SU-DHL-6 (cell line): ENCODE measurements at regions not wholly inside any gene's neighbourhood (a gene's known extent, or its start where the extent isn't known, plus 50 kb on each side); places are given as distances from the start of the nearest gene placed in this dataset.

Source experiments
- H2AFZ ChIP-seq: fragments of 200-600 bp; sonication (generic); 2 replicates; pipeline ENCODE4 v1.6.1; 2014; ENCODE audit warnings: low read depth, mild to moderate bottlenecking, moderate library complexity, mixed read lengths, antibody characterized with exemption, low read length; ENCODE audit not compliant: severe bottlenecking
- H3F3A ChIP-seq: fragments of 200-600 bp; shearing (Covaris generic); 2 replicates; pipeline ENCODE4 v1.6.0; 2016; ENCODE audit warnings: antibody characterized with exemption, mild to moderate bottlenecking; ENCODE audit not compliant: insufficient read depth
- H3K27ac ChIP-seq: fragments of 200-600 bp; sonication (generic); 2 replicates; pipeline ENCODE4 v1.5.1; 2016; ENCODE audit warnings: low read depth, mild to moderate bottlenecking, low read length, moderate library complexity, mixed read lengths
- H3K27me3 ChIP-seq: fragments of 200-600 bp; sonication (generic), shearing (Covaris generic); 2 replicates; pipeline ENCODE4 v1.6.0; 2014; ENCODE audit warnings: mild to moderate bottlenecking, low read length
- H3K36me3 ChIP-seq: fragments of 200-600 bp; sonication (generic); 2 replicates; pipeline ENCODE4 v1.6.1; 2014; ENCODE audit warnings: mild to moderate bottlenecking, low read length, mixed read lengths
- H3K4me2 ChIP-seq: fragments of 300-600, 200-600 bp; shearing (Covaris generic), sonication (generic); 2 replicates; pipeline ENCODE4 v1.6.0; 2014; ENCODE audit warnings: low read length, low read depth, mild to moderate bottlenecking; ENCODE audit not compliant: poor library complexity, severe bottlenecking
- H3K4me3 ChIP-seq: fragments of 200-600 bp; sonication (generic); 2 replicates; pipeline ENCODE4 v1.5.1; 2014; ENCODE audit warnings: antibody characterized with exemption, low read length, mild to moderate bottlenecking, mixed read lengths; ENCODE audit not compliant: insufficient read depth, poor library complexity, severe bottlenecking
- H3K79me2 ChIP-seq: fragments of 200-600 bp; sonication (generic); 2 replicates; pipeline ENCODE4 v1.6.1; 2014; ENCODE audit warnings: mild to moderate bottlenecking, low read length, moderate library complexity; ENCODE audit not compliant: insufficient read depth
- H3K9ac ChIP-seq: fragments of 200-600 bp; sonication (generic); 2 replicates; pipeline ENCODE4 v1.7.0; 2014; ENCODE audit warnings: mild to moderate bottlenecking, low read length
- H3K9me2 ChIP-seq: fragments of 200-600 bp; sonication (generic); replicated peaks from 2 replicates; pipeline ENCODE4 v1.6.1; 2014; ENCODE audit warnings: low read length; ENCODE audit not compliant: insufficient read depth
- H3K9me3 ChIP-seq: fragments of 200-600 bp; sonication (generic); 2 replicates; pipeline ENCODE4 v1.6.1; 2014; ENCODE audit warnings: low read length, mixed read lengths; ENCODE audit not compliant: insufficient read depth
- H4K20me1 ChIP-seq: fragments of 200-600 bp; sonication (generic); 2 replicates; pipeline ENCODE4 v1.6.1; 2014; ENCODE audit warnings: low read depth, mild to moderate bottlenecking, antibody characterized with exemption, low read length, moderate library complexity, mixed read lengths
- EZH2phosphoT487 ChIP-seq: fragments of 200-600 bp; sonication (generic), shearing (Covaris generic); conservative IDR thresholded peaks from 2 replicates; pipeline ENCODE4 v1.6.1; 2018; ENCODE audit warnings: mild to moderate bottlenecking, antibody characterized with exemption, low read length, moderate library complexity, mixed read lengths
- TF ChIP-seq, protein P1 (sequence below): fragments of 200-600 bp; sonication (generic); IDR thresholded peaks from one replicate; pipeline ENCODE4 v1.5.1; 2017; ENCODE audit warnings: antibody characterized with exemption, mild to moderate bottlenecking, low read length, moderate library complexity; ENCODE audit not compliant: insufficient read depth, poor library complexity, severe bottlenecking

DNA sequence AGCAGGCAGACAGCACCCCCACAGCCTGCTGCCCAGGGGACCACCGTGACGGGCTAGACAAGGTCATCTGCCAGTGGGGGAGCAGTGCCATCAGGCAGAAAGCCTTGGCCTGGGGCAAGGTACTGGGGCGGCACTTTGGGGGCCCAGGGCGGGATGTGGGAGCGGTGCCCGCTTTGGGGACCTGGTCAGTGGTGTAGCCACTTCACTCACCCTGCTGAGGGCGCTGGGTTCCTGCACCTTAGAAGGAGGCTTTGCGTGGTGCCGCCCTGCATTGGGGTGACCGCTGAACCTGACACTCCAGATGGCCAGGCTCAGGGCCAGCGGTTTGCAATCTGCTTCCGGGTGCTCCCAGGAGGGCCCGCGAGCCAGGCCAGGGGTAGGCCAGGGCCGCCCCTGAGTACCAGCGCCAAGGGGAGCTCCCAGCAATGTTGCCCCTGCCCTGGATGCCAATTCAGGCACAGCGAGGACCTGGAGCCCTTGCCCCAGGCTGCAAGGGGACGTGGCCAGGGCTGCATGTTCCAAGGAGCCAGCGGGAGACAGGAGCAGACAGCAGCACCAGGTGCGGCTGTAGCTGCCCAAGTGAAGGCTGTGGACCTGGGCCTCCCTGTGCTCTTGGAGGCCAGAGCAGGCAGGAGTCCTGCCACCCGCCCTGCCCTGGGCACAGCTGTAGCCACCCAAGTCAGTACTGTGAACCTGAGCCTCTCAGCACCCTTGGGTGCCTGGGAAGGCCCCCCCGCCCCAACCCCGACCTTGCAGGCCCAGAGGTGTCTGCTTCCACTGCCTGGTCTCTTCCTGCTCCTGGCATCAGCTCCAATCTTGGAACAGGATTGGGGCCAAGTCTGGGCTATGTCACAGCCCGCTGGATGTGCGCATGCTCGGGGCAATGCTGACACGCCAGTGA, 550.7 kb downstream of the SLC6A15 start:
- Histone ChIP-seq H3K9me2 (no peaks in the 10 kb centered on the region), H3K79me2 (no peaks in the 10 kb centered on the region)

DNA sequence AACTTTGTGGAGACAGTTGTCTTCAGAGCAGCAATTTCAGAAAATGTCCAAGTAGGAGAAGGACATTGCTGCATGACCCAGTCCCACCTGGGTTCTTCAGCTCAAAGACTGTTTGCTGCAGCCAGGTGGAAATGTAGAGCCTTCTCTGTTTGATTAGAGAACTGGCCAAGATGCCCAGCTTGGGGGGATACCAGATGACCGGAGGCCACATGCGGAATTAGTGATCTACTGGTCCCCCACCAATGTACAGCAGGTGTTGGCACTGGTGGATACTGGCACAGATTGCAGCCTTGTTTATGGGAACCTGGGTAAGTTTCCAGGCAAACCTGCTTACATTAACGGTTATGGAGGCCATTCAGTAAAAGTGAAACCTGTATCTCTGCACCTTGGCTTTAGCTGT, 555.3 kb downstream of the SLC6A15 start:
- Histone ChIP-seq H3K4me3 (no peak overlapping the region), H3K9me2 (no peaks in the 10 kb centered on the region), H3K27me3 (no peaks in the 10 kb centered on the region), H2AFZ (no peak overlapping the region), H3K27ac (no peak overlapping the region), H4K20me1 (no peaks in the 10 kb centered on the region), H3K9me3 (no peaks in the 10 kb centered on the region), H3K4me2 (no peak overlapping the region), H3F3A (no peaks in the 10 kb centered on the region), H3K9ac (no peak overlapping the region), H3K79me2 (no peaks in the 10 kb centered on the region), H3K36me3 (no peaks in the 10 kb centered on the region)
- no peak for TF ChIP-seq EZH2phosphoT487
- TF ChIP-seq, protein P1, sequence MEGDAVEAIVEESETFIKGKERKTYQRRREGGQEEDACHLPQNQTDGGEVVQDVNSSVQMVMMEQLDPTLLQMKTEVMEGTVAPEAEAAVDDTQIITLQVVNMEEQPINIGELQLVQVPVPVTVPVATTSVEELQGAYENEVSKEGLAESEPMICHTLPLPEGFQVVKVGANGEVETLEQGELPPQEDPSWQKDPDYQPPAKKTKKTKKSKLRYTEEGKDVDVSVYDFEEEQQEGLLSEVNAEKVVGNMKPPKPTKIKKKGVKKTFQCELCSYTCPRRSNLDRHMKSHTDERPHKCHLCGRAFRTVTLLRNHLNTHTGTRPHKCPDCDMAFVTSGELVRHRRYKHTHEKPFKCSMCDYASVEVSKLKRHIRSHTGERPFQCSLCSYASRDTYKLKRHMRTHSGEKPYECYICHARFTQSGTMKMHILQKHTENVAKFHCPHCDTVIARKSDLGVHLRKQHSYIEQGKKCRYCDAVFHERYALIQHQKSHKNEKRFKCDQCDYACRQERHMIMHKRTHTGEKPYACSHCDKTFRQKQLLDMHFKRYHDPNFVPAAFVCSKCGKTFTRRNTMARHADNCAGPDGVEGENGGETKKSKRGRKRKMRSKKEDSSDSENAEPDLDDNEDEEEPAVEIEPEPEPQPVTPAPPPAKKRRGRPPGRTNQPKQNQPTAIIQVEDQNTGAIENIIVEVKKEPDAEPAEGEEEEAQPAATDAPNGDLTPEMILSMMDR: no peak

More for the DNA sequence above, 550.7 kb downstream of the SLC6A15 start:
- Histone ChIP-seq H3K27me3 (no peaks in the 10 kb centered on the region), H2AFZ (no peak overlapping the region), H3K4me3 (no peak overlapping the region), H3K27ac (no peak overlapping the region), H3K9me3 (no peaks in the 10 kb centered on the region), H3F3A (no peaks in the 10 kb centered on the region), H3K4me2 (no peak overlapping the region), H3K36me3 (no peaks in the 10 kb centered on the region), H4K20me1 (no peaks in the 10 kb centered on the region), H3K9ac (no peak overlapping the region)
- TF ChIP-seq EZH2phosphoT487: no peak
- TF ChIP-seq, protein P1: no peak

DNA sequence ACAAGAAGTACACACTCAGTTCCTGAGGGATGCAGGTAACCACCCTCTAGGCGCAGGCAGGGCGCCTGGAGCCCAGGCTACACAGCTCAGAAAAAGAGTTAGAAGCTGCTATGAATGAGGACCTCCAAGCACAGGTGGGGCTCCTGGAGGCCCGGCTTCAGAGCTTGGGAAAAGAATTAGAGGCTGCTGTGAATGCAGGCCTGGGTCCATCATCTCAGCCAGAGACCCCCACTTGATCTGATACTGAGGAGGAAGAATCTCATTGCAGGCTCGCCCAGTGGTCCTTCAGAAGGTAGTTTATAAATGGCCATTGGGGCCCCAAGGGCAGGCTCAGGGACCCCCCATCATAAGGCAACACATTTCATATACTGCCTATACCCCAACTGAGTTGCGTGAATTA, 556.4 kb downstream of the SLC6A15 start:
- Histone ChIP-seq H3K79me2 (no peaks in the 10 kb centered on the region), H3K9me2 (no peaks in the 10 kb centered on the region), H3K4me2 (no peak overlapping the region), H3K9ac (no peak overlapping the region), H3K9me3 (no peaks in the 10 kb centered on the region), H3K27ac (no peak overlapping the region), H4K20me1 (no peaks in the 10 kb centered on the region), H3F3A (no peaks in the 10 kb centered on the region), H2AFZ (no peak overlapping the region), H3K27me3 (no peaks in the 10 kb centered on the region), H3K36me3 (no peaks in the 10 kb centered on the region), H3K4me3 (no peak overlapping the region)
- TF ChIP-seq EZH2phosphoT487: no peak
- TF ChIP-seq, protein P1: no peak
